MM.1S (cell line): ENCODE measurements at regions not wholly inside any gene's neighbourhood (a gene's known extent, or its start where the extent isn't known, plus 50 kb on each side); places are given as distances from the start of the nearest gene placed in this dataset.

Experiments used
- EZH2 ChIP-seq: fragments of 300-600 bp; sonication (generic); optimal IDR thresholded peaks from 2 replicates; pipeline ENCODE3; 2017; ENCODE audit warnings: low read depth, mild to moderate bottlenecking, antibody characterized with exemption, low read length, mixed read lengths
- TF ChIP-seq, protein P1 (sequence below): fragments of 300-600 bp; sonication (generic); IDR thresholded peaks from 2 replicates; pipeline ENCODE4 v1.5.1; 2016; ENCODE audit warnings: antibody characterized with exemption, low read length, mixed read lengths

DNA sequence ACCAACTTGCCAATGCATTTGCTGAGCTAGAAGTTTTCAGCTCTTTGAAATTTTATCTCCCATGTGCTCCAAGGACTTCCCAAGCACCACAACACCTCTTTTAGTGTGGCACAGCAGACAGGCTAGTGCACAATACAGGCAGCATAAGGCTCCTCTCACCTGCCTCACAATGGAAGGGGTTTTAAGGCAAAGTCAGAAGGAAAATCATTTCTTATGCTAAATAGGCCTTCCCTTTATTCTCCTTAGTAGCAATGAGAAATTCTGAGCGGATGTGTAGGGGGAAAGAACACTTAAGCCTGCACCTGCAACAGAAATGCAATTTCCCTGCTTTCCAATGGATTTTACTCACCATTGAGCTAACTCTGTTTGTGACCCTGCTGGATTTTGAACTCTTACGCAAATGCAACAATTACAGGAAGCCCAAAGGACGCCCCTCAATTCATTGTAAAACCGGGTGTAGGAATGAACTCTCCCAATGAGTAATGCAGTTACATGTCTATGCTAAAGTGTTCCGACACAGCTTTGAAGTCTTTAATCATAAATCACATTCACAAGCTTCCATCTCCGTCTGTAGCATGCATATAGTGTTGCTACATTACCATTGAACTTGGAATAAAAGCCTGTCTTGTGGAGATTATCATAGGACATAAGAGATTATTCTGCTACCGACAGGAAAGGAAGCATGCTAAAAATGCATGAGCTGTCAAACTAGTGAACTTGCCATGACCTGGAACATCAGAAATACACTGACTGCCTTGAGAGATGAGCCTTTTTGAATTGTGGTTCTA lies 1084.9 kb downstream of the RPA4 start:
- TF ChIP-seq, protein P1, sequence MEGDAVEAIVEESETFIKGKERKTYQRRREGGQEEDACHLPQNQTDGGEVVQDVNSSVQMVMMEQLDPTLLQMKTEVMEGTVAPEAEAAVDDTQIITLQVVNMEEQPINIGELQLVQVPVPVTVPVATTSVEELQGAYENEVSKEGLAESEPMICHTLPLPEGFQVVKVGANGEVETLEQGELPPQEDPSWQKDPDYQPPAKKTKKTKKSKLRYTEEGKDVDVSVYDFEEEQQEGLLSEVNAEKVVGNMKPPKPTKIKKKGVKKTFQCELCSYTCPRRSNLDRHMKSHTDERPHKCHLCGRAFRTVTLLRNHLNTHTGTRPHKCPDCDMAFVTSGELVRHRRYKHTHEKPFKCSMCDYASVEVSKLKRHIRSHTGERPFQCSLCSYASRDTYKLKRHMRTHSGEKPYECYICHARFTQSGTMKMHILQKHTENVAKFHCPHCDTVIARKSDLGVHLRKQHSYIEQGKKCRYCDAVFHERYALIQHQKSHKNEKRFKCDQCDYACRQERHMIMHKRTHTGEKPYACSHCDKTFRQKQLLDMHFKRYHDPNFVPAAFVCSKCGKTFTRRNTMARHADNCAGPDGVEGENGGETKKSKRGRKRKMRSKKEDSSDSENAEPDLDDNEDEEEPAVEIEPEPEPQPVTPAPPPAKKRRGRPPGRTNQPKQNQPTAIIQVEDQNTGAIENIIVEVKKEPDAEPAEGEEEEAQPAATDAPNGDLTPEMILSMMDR: no peak
- no peak for TF ChIP-seq EZH2
